ENCODE measurements at regions not wholly inside any gene's neighbourhood (a gene's known extent, or its start where the extent isn't known, plus 50 kb on each side); places are given as distances from the start of the nearest gene placed in this dataset.
A peak's percentile ranks its signal among the peaks of the same experiment; 100 is the strongest.

- Histone ChIP-seq H3F3A (ENCODE audit: insufficient read depth) (peaks cover 37% of the 10 kb centered on the region), H3K9ac (no peak overlapping the region; the same call in 1 of the 2 replicates), H3K27ac (no peak overlapping the region), H3K9me3 (ENCODE audit: low read depth) (no peaks in the 10 kb centered on the region), H4K20me1 (ENCODE audit: insufficient read depth) (no peaks in the 10 kb centered on the region), H3K4me1 (ENCODE audit: insufficient read depth) (peaks cover 52% of the 10 kb centered on the region), H3K79me2 (ENCODE audit: insufficient read depth) (peaks cover 100% of the 10 kb centered on the region), H3K4me3 (no peak overlapping the region), H3K27me3 (replicated peaks; ENCODE audit: insufficient read depth) (no peaks in the 10 kb centered on the region), H2AFZ (no peak overlapping the region), H3K9me2 (ENCODE audit: insufficient read depth) (no peaks in the 10 kb centered on the region), H3K4me2 (ENCODE audit: unreplicated experiment) (peak overlapping the region; percentile 99), H3K36me3 (ENCODE audit: low read depth) (no peaks in the 10 kb centered on the region)
- in situ Hi-C loops (cut with MboI): no loop called here
- no peak for DNase-seq
- no peak for TF ChIP-seq EZH2phosphoT487 (IDR thresholded peaks at IDR 0.05; ENCODE audit: insufficient read depth, low read depth)
- WGBS, 2 experiments (ENCODE audit: low coverage in 1 of 2, low lambda C conversion rate in 2 of 2, missing lambda C conversion rate in 2 of 2): 6 to 9% methylated on average over 2 of the region's 2 CpGs
Measured at GRCh38 chr12:88413646-88414045, 166.6 kb downstream of the KITLG start.

- no peaks in the 10 kb centered on the region for H3K27me3 ChIP-seq (replicated peaks; ENCODE audit: insufficient read depth)
- H3K9me2 ChIP-seq (ENCODE audit: insufficient read depth): no peaks in the 10 kb centered on the region
- no peaks in the 10 kb centered on the region for H3K36me3 ChIP-seq (ENCODE audit: low read depth)
- H3K9ac ChIP-seq: peak overlapping the region; percentile 94
- H3K27ac ChIP-seq: peak overlapping the region; percentile 91
- H2AFZ ChIP-seq: no peak overlapping the region
- no peaks in the 10 kb centered on the region for H3K9me3 ChIP-seq (ENCODE audit: low read depth)
- H3K4me1 ChIP-seq (ENCODE audit: insufficient read depth): peaks cover 55% of the 10 kb centered on the region
- peaks cover 83% of the 10 kb centered on the region for H3K79me2 ChIP-seq (ENCODE audit: insufficient read depth)
- 28 to 30% methylated on average over 2 of the region's 2 CpGs for WGBS, 2 experiments (ENCODE audit: low coverage in 1 of 2, low lambda C conversion rate in 2 of 2, missing lambda C conversion rate in 2 of 2)
- peak overlapping the region; percentile 87 for H3K4me3 ChIP-seq
- no peak for TF ChIP-seq EZH2phosphoT487 (IDR thresholded peaks at IDR 0.05; ENCODE audit: insufficient read depth, low read depth)
- no peak for TF ChIP-seq EZH2 (IDR thresholded peaks at IDR 0.05; ENCODE audit: insufficient read depth, poor library complexity, severe bottlenecking)
- no peak for DNase-seq
- no peaks in the 10 kb centered on the region for H4K20me1 ChIP-seq (ENCODE audit: insufficient read depth)
- H3K4me2 ChIP-seq (ENCODE audit: unreplicated experiment): peak overlapping the region; percentile 99
- H3F3A ChIP-seq (ENCODE audit: insufficient read depth): peaks cover 44% of the 10 kb centered on the region
- in situ Hi-C loops (cut with MboI): no loop called here
Measured at GRCh38 chr12:88416155-88416554, 164.1 kb downstream of the KITLG start.

GRCh38 chr12:88416786-88417185, 163.5 kb downstream of the KITLG start:
- peaks cover 44% of the 10 kb centered on the region for H3F3A ChIP-seq (ENCODE audit: insufficient read depth)
- H3K9me2 ChIP-seq (ENCODE audit: insufficient read depth): no peaks in the 10 kb centered on the region
- DNase-seq: peak; percentile 60
- H3K27ac ChIP-seq: peak overlapping the region; percentile 91
- H3K27me3 ChIP-seq (replicated peaks; ENCODE audit: insufficient read depth): no peaks in the 10 kb centered on the region
- H3K9me3 ChIP-seq (ENCODE audit: low read depth): no peaks in the 10 kb centered on the region
- H3K9ac ChIP-seq: peak overlapping the region; percentile 94
- H3K4me3 ChIP-seq: peak overlapping the region; percentile 87
- peaks cover 77% of the 10 kb centered on the region for H3K79me2 ChIP-seq (ENCODE audit: insufficient read depth)
- no peak for TF ChIP-seq EZH2 (IDR thresholded peaks at IDR 0.05; ENCODE audit: insufficient read depth, poor library complexity, severe bottlenecking)
- TF ChIP-seq EZH2phosphoT487 (IDR thresholded peaks at IDR 0.05; ENCODE audit: insufficient read depth, low read depth): no peak
- peak overlapping the region; percentile 99 for H3K4me2 ChIP-seq (ENCODE audit: unreplicated experiment)
- no peaks in the 10 kb centered on the region for H3K36me3 ChIP-seq (ENCODE audit: low read depth)
- in situ Hi-C loops (cut with MboI): no loop called here
- H4K20me1 ChIP-seq (ENCODE audit: insufficient read depth): no peaks in the 10 kb centered on the region
- no peak overlapping the region for H2AFZ ChIP-seq
- 28 to 30% methylated on average over 2 of the region's 2 CpGs for WGBS, 2 experiments (ENCODE audit: low coverage in 1 of 2, low lambda C conversion rate in 2 of 2, missing lambda C conversion rate in 2 of 2)
- H3K4me1 ChIP-seq (ENCODE audit: insufficient read depth): peaks cover 53% of the 10 kb centered on the region

DNA sequence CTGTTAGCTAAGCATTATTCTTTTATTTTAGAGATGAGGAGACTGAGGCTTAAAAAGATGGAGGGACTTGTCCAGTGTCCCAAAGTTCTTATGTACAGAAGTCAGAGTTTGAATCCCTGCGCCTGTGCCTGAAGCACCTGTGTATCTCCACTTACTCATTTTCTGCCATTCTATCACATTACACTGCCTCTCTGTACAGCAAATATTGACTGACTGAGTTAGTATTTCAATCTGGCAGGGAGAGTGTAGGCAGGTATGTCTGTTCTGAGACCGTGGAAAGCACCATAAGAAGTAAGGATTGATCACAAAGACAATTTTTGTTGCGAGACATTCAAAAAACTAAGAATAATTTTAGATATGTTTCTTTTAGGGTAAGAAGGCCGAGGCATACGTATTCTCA, 162.7 kb downstream of the KITLG start:
- H3K27me3 ChIP-seq (replicated peaks; ENCODE audit: insufficient read depth): no peaks in the 10 kb centered on the region
- no peaks in the 10 kb centered on the region for H4K20me1 ChIP-seq (ENCODE audit: insufficient read depth)
- H3K79me2 ChIP-seq (ENCODE audit: insufficient read depth): peaks cover 69% of the 10 kb centered on the region
- no peaks in the 10 kb centered on the region for H3K36me3 ChIP-seq (ENCODE audit: low read depth)
- H3K27ac ChIP-seq: peak overlapping the region; percentile 91
- in situ Hi-C loops (cut with MboI): no loop called here
- H3K9me2 ChIP-seq (ENCODE audit: insufficient read depth): no peaks in the 10 kb centered on the region
- H3K4me3 ChIP-seq: peak overlapping the region; percentile 87
- H3F3A ChIP-seq (ENCODE audit: insufficient read depth): peaks cover 41% of the 10 kb centered on the region
- TF ChIP-seq EZH2 (IDR thresholded peaks at IDR 0.05; ENCODE audit: insufficient read depth, poor library complexity, severe bottlenecking) (no peak), EZH2phosphoT487 (IDR thresholded peaks at IDR 0.05; ENCODE audit: insufficient read depth, low read depth) (no peak)
- peak overlapping the region; percentile 99 for H3K4me2 ChIP-seq (ENCODE audit: unreplicated experiment)
- no peak overlapping the region for H2AFZ ChIP-seq
- no peaks in the 10 kb centered on the region for H3K9me3 ChIP-seq (ENCODE audit: low read depth)
- 59 to 61% methylated on average over 5 of the region's 5 CpGs for WGBS, 2 experiments (ENCODE audit: low coverage in 1 of 2, low lambda C conversion rate in 2 of 2, missing lambda C conversion rate in 2 of 2)
- DNase-seq: no peak
- peaks cover 48% of the 10 kb centered on the region for H3K4me1 ChIP-seq (ENCODE audit: insufficient read depth)
- H3K9ac ChIP-seq: peak overlapping the region; percentile 94

Data from GM23248 (cell line).